Uterus (tissue), 3 donors: ENCODE measurements at regions not wholly inside any gene's neighbourhood (a gene's known extent, or its start where the extent isn't known, plus 50 kb on each side); places are given as distances from the start of the nearest gene placed in this dataset.

Experiments
- DNase-seq, 2 donors: peaks; one replicate each; pipeline ENCODE4 v3.0.0-alpha.2; 2019 to 2020
- H3K27ac ChIP-seq, 2 donors: fragments of 200-600 bp; sonication (generic); 1 replicate in 1 of 2; 2 replicates in 1 of 2; pipeline ENCODE4 v1.5.1; 2016 to 2018
- H3K27me3 ChIP-seq, 2 donors: fragments of 200-600 bp; sonication (generic); one replicate each; pipeline ENCODE4 v1.5.1; 2018 to 2019; ENCODE audit warnings: control low read depth in 1 of 2
- H3K36me3 ChIP-seq, 2 donors: fragments of 200-600 bp; sonication (generic); one replicate each; pipeline ENCODE4 v1.5.1; 2019; ENCODE audit warnings: control low read depth in 1 of 2
- H3K4me1 ChIP-seq, 2 donors: fragments of 200-600 bp; sonication (generic); one replicate each; pipeline ENCODE4 v1.5.1; 2018 to 2019; ENCODE audit warnings: control low read depth in 1 of 2
- H3K4me3 ChIP-seq, 2 donors: fragments of 200-600 bp; sonication (generic); 1 replicate in 1 of 2; 2 replicates in 1 of 2; pipeline ENCODE4 v1.5.1; 2018 to 2019; ENCODE audit warnings: mild to moderate bottlenecking in 1 of 2
- H3K9me3 ChIP-seq, 2 donors: fragments of 200-600 bp; sonication (generic); one replicate each; pipeline ENCODE4 v1.5.1; 2019; ENCODE audit warnings: control low read depth in 1 of 2
- POLR2A ChIP-seq, 2 donors: fragments of 450-650 bp; IDR thresholded peaks; one replicate each; pipeline ENCODE4 v1.6.1; 2016; ENCODE audit warnings: antibody characterized with exemption in 2 of 2, mild to moderate bottlenecking in 1 of 2, moderate library complexity in 1 of 2
- intact Hi-C: fragments of 100-400 bp; cut with DNase I; formaldehyde crosslinking; loops from one replicate; pipeline ENCODE4 v1.15.1; 2023; ENCODE audit warnings: low total_unique reads
- TF ChIP-seq, protein P1 (sequence below), 4 experiments: fragments of 200-600 bp in 2 of 4; fragments of 450-650 bp in 2 of 4; sonication (generic) in 2 of 4; IDR thresholded peaks; one replicate each; pipeline ENCODE4 v1.5.1; 2016 to 2019; ENCODE audit warnings: antibody characterized with exemption in 4 of 4, mild to moderate bottlenecking in 2 of 4, moderate library complexity in 1 of 4
- donor health status: DM: yes; HTN: yes; CAD: no.

DNA sequence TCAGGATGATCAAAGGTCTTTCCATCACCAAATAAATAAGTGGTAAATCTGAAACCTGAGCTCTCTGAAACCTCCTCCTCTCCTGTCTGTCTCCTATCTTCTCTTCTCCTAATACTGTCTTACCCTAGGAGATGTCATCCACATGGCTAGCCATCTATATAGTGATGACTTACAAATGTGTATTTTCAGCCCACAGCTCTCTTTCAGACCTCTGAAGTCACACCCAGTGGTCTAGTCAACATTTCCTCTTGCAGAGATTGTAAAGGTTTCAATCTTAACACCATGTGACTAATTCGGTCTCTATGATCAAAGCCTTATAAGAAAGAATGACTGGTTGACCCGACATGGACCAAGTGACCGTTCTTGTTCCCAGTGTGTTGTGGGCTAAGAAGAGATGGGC lies 63.1 kb upstream of the DPT start:
- DNase-seq: no peak
- no peak overlapping the region for H3K27ac ChIP-seq
- H3K27me3 ChIP-seq: no peaks in the 10 kb centered on the region
- no peak for TF ChIP-seq POLR2A (IDR thresholded peaks at IDR 0.05)
- TF ChIP-seq, protein P1, sequence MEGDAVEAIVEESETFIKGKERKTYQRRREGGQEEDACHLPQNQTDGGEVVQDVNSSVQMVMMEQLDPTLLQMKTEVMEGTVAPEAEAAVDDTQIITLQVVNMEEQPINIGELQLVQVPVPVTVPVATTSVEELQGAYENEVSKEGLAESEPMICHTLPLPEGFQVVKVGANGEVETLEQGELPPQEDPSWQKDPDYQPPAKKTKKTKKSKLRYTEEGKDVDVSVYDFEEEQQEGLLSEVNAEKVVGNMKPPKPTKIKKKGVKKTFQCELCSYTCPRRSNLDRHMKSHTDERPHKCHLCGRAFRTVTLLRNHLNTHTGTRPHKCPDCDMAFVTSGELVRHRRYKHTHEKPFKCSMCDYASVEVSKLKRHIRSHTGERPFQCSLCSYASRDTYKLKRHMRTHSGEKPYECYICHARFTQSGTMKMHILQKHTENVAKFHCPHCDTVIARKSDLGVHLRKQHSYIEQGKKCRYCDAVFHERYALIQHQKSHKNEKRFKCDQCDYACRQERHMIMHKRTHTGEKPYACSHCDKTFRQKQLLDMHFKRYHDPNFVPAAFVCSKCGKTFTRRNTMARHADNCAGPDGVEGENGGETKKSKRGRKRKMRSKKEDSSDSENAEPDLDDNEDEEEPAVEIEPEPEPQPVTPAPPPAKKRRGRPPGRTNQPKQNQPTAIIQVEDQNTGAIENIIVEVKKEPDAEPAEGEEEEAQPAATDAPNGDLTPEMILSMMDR (IDR thresholded peaks at IDR 0.05): no peak
- no peak overlapping the region for H3K4me3 ChIP-seq
- H3K36me3 ChIP-seq: no peaks in the 10 kb centered on the region
- H3K4me1 ChIP-seq: no peaks in the 10 kb centered on the region
- intact Hi-C loops: no loop called here
- H3K9me3 ChIP-seq: no peaks in the 10 kb centered on the region

DNA sequence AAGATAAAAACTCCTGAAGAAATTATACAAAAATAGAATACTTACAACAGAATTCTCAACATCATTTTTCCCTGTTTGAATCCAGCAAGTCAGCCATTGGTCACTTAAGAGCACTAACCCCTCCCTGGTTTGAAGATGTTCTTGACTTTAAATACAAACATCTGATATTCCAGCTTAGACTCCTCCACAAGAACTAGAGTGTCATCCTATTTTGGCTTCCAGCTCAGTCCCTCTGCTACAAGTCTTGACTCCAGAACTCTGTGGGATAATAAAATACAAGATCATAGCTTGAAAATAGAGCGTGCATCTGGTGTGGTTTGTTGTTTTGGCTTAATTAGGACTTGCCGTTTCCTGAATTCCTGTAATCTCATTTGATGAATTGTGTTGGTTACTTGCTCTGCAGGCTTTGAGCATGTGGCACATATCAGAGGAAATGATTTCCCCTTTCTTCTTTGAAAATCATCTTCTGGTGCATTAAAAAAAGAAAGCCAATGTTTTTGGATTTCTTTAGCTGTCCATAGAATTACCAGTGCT lies 63.7 kb upstream of the DPT start:
- TF ChIP-seq, protein P1 (IDR thresholded peaks at IDR 0.05): no peak
- TF ChIP-seq POLR2A (IDR thresholded peaks at IDR 0.05): no peak
- no peak overlapping the region for H3K4me3 ChIP-seq
- no peaks in the 10 kb centered on the region for H3K27me3 ChIP-seq
- no peaks in the 10 kb centered on the region for H3K36me3 ChIP-seq
- H3K27ac ChIP-seq: no peak overlapping the region
- intact Hi-C loops: no loop called here
- DNase-seq: no peak
- H3K4me1 ChIP-seq: no peaks in the 10 kb centered on the region
- no peaks in the 10 kb centered on the region for H3K9me3 ChIP-seq

DNA sequence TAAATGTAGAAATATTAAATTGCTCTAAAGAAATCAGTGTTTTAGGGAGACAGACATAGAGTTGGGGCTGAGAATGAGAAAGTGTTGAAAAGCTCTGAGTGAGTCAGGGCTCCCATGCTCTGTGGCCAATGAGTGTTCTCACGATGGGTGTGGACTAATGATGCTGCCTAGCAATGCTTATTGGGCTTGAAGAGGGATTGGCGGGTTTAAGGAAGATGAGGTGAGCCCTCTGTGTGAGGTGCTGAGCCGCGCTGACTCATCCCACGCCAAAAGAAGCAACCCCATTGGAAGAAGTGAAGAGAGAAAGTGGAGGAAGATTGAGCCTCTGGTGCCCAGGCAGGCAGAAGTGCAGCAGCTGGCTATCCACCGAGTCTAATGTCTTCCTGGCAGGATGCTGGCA lies 65.1 kb upstream of the DPT start:
- H3K4me3 ChIP-seq: no peak overlapping the region
- TF ChIP-seq, protein P1 (IDR thresholded peaks at IDR 0.05): no peak
- no peak for TF ChIP-seq POLR2A (IDR thresholded peaks at IDR 0.05)
- intact Hi-C loops: no loop called here

DNA sequence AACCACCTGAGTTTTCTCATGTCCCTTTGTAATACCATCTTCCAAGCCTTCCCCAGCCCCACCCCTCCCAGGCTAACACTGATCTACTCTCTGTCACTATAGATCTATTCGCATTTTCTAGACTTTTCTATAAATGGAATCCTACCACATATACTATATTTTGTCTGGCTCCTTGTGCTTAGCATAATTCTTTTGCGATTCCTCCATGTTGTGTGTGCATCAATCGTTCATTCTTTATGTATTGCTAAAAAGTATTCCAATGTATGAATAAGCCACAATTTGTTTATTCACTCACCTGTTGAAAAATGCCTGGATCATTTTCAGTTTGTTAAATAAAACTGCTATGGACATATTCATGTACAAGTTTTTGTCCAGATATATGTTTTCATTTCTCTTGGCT lies 66.7 kb upstream of the DPT start:
- H3K4me3 ChIP-seq: no peak overlapping the region
- TF ChIP-seq, protein P1 (IDR thresholded peaks at IDR 0.05): no peak
- no peak for TF ChIP-seq POLR2A (IDR thresholded peaks at IDR 0.05)
- DNase-seq: no peak
- no peaks in the 10 kb centered on the region for H3K9me3 ChIP-seq
- H3K36me3 ChIP-seq: no peaks in the 10 kb centered on the region
- no peak overlapping the region for H3K27ac ChIP-seq
- H3K27me3 ChIP-seq: no peaks in the 10 kb centered on the region
- intact Hi-C loops: no loop called here
- no peaks in the 10 kb centered on the region for H3K4me1 ChIP-seq

More for the DNA sequence above, 65.1 kb upstream of the DPT start:
- Histone ChIP-seq H3K9me3 (no peaks in the 10 kb centered on the region), H3K27me3 (no peaks in the 10 kb centered on the region), H3K36me3 (no peaks in the 10 kb centered on the region), H3K27ac (no peak overlapping the region), H3K4me1 (no peaks in the 10 kb centered on the region)
- DNase-seq: no peak

DNA sequence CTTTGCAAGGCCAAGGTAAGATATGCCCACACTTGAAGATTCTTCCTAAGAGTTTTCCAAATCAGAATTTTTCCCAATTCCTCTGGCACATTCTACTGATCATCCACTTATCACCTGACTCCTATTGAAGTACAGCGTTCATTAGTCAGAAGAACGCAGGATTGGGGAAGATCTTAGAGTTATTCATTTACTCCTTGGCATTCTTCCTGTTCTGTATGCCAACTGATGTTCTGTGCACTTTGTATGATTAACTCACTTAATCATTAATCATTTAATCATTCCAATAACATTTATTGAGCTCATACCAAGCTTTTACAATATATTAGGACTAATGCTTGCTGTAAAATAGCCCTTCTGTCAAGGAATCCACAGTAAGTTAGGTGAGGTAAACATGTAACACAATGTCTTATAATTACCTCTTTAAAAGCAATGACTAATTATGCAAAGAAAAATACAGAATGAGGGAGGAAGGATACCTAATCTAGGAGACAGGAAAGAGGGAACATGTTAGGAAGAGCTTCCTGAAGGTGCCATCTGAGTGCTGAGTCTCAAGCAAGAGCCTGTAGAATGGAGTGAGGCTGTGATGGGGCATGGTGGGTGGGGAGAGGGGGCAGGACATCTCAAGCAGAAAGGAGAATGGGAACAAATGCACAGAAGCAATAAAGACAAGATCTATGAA lies 71.1 kb upstream of the DPT start:
- Histone ChIP-seq H3K9me3 (no peaks in the 10 kb centered on the region), H3K36me3 (no peaks in the 10 kb centered on the region), H3K4me3 (no peak overlapping the region), H3K4me1 (no peaks in the 10 kb centered on the region), H3K27ac (no peak overlapping the region), H3K27me3 (no peaks in the 10 kb centered on the region)
- intact Hi-C loops: no loop called here
- TF ChIP-seq POLR2A (IDR thresholded peaks at IDR 0.05): no peak
- TF ChIP-seq, protein P1 (IDR thresholded peaks at IDR 0.05): no peak
- no peak for DNase-seq
